NCI-H748 (cell line): ENCODE measurements at regions not wholly inside any gene's neighbourhood (a gene's known extent, or its start where the extent isn't known, plus 50 kb on each side); places are given as distances from the start of the nearest gene placed in this dataset.

Experiments
- DNase-seq: peaks from one replicate; lab custom pipeline; 2025; ENCODE audit not compliant: unreplicated experiment; lab: John Stamatoyannopoulos, UW

GRCh38 chr19:28859811-28860210 lies 353.1 kb downstream of the UQCRFS1 start:
- no peak for DNase-seq

GRCh38 chr19:28858933-28859332 lies 354.0 kb downstream of the UQCRFS1 start:
- DNase-seq: no peak

DNA sequence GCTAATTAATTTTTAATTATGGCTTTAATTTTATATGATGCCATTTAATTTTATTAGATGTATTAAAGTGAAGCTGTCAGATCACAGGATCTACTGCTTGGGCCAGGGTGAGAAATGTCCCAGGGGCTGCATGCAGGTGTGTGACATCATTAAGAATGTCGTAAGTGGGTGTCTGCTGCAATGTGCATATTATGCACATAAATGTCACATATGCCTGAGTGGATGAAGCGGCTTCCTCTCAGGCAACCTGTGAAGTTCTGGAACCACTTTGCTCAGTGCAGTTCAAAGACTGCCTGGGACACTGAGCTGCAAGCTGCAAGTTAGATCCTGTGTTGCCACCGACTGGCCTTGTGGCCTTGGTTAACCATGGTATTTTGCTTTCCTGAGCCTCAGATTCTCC lies 355.0 kb downstream of the UQCRFS1 start:
- no peak for DNase-seq

GRCh38 chr19:28855216-28855615 lies 357.7 kb downstream of the UQCRFS1 start:
- no peak for DNase-seq

DNA sequence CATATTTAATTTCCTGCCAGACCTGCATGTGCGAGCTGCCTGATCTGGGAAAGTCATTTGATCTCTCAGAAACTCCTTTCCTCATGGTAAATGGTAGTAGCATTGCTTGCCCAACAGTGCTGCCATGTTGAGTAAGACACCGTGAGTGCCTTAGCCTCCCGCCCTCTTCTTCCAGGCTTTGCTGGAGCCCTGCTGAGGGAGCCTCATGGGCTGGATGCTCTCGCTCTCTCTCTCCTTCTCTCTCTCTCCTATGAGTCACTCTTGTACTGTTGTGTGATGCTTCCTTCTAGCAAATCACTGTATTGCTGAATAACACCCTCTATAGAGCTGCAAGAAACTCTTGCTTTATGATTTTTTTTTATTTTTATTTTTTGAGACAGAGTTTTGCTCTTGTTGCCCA lies 365.5 kb downstream of the UQCRFS1 start:
- no peak for DNase-seq

GRCh38 chr19:28846094-28846812 lies 366.7 kb downstream of the UQCRFS1 start:
- no peak for DNase-seq

DNA sequence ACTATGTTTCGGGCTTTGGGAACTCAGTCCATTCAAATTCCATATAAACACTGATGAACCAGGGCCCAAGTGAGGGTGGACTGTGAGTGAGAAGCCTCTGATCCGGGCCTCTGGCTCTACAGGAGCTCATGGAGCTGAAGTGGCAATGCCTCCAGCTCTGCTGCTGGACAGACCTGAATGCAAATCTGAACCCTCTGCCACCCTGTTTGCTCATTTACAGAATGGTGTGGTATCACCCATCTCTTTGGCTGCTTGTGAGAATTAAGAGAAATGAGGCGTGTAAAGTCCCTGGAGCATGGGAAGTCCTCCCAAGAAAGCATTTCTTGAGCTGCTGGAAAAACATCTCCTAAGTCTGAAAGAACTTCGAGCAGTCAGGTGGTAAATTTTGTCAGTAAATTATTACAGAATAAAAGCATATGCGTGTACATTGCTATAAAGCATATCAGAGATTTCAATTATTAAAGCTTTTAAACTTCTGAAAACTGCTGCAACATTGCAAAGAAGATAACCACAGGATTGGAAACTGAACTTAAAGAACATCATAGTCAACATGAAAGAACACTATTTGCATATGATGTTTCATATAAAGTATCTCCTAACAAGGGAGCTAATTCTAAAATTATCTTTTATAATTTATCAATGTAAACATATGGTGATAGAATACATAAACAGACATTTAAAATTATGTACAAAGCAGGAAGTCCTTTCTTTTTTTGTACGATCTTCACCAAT lies 369.0 kb downstream of the UQCRFS1 start:
- no peak for DNase-seq

DNA sequence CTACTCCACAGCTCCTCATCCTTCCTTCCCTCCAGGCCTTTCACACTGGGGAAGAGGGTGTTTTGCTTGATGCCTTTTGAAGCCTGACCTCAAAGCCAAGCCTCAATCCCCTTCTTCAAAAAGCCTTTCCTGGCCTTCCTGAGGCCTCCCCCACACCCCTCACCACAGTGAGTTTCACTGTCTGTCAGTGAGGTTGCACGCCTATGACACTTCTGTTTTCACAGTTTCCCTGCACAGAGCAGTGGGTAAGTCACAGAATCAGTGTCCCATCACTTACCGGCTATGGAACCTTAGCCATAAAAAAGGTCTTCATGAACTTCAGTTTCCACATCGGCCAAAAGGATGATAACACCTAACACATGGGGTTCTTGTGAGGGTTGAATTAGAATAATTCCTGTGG lies 371.4 kb downstream of the UQCRFS1 start:
- DNase-seq: no peak

GRCh38 chr19:28840891-28841290 lies 372.1 kb downstream of the UQCRFS1 start:
- DNase-seq: no peak

DNA sequence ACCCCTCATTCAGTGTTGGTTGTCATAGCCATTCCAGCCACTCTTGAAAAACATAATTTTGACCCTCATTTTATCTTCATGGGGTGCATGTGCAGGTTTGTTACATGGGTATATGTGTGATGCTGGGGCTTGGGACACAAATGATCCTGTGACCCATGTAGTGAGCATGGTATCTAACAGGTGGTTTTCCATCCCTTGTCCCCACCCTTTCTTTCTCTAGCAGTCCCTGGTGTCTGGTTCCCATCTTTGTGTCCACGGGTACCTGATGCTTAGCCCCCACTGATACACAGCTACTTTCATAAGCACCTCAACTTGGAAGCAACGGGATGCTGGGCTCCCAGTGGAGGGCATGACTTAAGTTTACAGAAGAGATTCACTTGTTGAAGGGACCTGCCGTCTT lies 373.5 kb downstream of the UQCRFS1 start:
- DNase-seq: no peak

GRCh38 chr19:28838909-28839308 lies 374.0 kb downstream of the UQCRFS1 start:
- DNase-seq: no peak

DNA sequence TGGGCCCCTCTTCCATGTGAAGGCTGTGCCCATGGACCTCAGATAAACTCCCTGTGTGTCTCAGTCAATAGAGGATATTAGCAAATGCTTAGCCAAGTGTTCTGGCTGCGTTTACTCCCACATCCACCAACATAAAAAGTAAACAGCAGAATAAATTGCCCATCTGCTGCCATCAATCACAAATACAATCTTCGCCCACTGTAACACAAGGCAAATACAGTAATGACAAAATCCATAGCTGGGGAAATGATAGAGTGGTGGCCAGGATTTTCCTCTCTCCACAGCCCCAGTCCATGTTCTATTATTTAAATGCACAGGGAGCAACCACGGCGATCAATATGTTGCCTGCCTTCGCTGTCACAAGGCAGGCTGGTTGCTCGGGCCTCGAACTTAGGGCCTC lies 376.5 kb downstream of the UQCRFS1 start:
- no peak for DNase-seq

DNA sequence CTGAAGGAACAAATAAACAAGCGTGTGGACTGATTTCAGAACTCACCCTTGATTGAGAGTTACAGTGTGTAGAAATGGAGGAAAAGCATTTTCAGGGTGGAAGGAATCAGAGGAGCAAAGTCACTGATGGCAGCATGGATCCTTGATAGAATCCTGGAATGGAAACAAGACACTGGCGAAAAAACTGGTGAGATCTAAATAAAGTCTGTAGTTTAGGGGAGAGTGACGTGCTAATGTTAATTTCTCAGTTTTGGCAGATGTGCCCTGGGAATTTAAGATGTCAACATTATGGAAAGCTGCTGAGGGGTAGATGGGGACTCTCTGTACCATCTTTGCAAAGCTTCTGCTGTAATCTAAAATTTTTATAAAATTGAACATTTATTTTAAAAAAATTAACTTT lies 378.0 kb downstream of the UQCRFS1 start:
- DNase-seq: no peak

GRCh38 chr19:28831462-28831861 lies 381.5 kb downstream of the UQCRFS1 start:
- no peak for DNase-seq

- no peak for DNase-seq
These were observed 383.2 kb downstream of the UQCRFS1 start for GRCh38 chr19:28829762-28830161.

GRCh38 chr19:28829359-28829758 lies 383.6 kb downstream of the UQCRFS1 start:
- no peak for DNase-seq

DNA sequence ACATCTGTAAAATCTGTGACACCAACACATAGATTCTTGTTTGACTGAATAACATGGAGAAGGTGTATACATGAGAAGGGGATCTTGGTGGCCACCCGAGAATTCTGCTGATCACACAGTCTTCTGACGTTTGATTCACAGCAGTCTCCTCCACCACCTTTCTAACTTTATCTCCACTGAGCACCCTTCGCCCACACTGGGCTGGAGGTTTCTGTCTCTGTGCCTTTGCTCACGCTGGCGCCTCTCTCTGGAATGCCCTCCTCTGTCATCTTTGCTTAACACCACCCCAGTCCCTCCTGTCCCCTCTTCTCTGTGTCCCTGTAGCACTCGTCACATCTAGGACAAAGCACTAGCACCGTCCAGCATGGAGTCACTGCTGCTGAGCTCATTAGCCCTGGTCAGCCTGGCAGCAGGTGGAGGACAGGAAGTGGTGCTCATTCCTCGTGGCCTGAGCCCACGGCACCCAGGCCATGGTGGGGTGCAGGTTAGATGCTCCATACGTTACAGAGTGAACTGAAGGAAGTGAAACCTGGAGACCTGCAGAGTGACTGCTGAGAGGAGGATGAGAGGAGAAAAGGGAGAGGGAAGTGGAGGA lies 384.6 kb downstream of the UQCRFS1 start:
- no peak for DNase-seq

GRCh38 chr19:28827382-28827781 lies 385.6 kb downstream of the UQCRFS1 start:
- DNase-seq: no peak

GRCh38 chr19:28823338-28823961 lies 389.5 kb downstream of the UQCRFS1 start:
- DNase-seq: no peak

DNA sequence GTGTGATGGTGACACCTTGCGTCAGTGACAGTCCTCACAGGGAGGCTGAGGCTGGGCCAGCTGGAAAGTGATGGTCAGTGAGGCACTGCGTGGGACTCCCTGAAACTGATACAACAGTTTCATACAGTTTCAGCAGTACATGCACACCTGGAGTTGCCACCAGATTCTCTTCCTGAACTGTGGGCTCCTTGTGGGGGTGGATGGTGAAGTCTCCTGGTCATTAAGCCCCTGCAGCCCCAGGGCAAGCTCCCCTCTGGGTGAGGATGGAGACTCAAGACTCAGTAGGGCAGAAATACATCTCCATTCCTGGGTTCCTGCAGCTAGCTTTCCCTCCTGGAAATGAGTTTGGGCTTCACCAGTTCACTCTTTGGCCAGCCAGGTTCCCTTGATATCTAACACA lies 392.7 kb downstream of the UQCRFS1 start:
- DNase-seq: no peak

DNA sequence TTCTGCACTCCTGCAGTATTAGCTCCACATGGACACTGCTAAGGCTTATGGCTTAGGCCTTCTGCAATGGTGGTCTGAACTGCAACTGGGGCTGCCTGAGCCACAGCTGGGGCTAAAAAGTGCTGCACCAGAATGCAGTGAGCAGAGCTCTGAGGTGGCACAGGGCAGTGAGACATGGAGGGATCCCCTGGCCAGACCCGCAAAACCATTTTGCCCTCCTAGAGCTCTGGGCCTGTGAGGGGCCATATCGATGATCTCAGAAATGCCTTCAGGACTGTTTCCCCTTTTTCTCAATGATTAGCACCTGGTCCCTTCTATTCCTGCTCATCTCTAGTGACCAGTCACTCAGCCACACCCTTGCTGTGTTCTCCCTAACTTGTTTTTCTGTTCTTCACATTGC lies 397.7 kb downstream of the UQCRFS1 start:
- DNase-seq: no peak

GRCh38 chr19:28794301-28794700 lies 418.6 kb downstream of the UQCRFS1 start:
- DNase-seq: no peak
